Activated CD8-positive, alpha-beta memory T cell treated with anti-CD3 and anti-CD28 coated beads, Interleukin-2, amount 10 ng/mL, durations not matched to agents 7 days and 5 days (primary cell): ENCODE measurements at regions not wholly inside any gene's neighbourhood (a gene's known extent, or its start where the extent isn't known, plus 50 kb on each side); places are given as distances from the start of the nearest gene placed in this dataset.
"Not testable (repeated sequence)": the region's sequence is repeated elsewhere in the genome, so short reads cannot be mapped to it uniquely, and the experiment has no call there.

Source experiments
- ATAC-seq: fragments of 150-1000 bp; cut with Tn5 transposase; one replicate; pipeline ENCODE4 v1.10.0; 2021; ENCODE audit warnings: moderate library complexity
- CTCF ChIA-PET: fragments of 350-600 bp; sonication (Branson Sonifier 250); formaldehyde crosslinking; loops from one replicate; lab custom pipeline; 2021; ENCODE audit warnings: antibody characterized with exemption; lab: Charles Lee
- DNase-seq: peaks from one replicate; pipeline ENCODE4 v3.0.0-alpha.2; 2020
- H3K27ac Mint-ChIP-seq: one replicate; pipeline ENCODE4 v1.8.0; 2021; ENCODE audit warnings: mild to moderate bottlenecking, mixed read lengths
- H3K27me3 Mint-ChIP-seq: one replicate; pipeline ENCODE4 v1.8.0; 2021; ENCODE audit warnings: mixed read lengths
- H3K36me3 Mint-ChIP-seq: one replicate; pipeline ENCODE4 v1.8.0; 2021; ENCODE audit warnings: mild to moderate bottlenecking, mixed read lengths
- H3K4me1 Mint-ChIP-seq: one replicate; pipeline ENCODE4 v1.8.0; 2021; ENCODE audit warnings: mixed read lengths
- H3K4me3 Mint-ChIP-seq: one replicate; pipeline ENCODE4 v1.8.0; 2021; ENCODE audit warnings: mild to moderate bottlenecking, moderate library complexity, mixed read lengths
- H3K9me3 Mint-ChIP-seq: one replicate; pipeline ENCODE4 v1.8.0; 2022; ENCODE audit warnings: low read depth, mixed read lengths

GRCh38 chrX:65920620-65921019, 119.3 kb downstream of the VSIG4 start:
- H3K4me3 Mint-ChIP-seq = no peak overlapping the region
- no peaks in the 10 kb centered on the region for H3K27me3 Mint-ChIP-seq
- peak overlapping the region; percentile 40 for H3K27ac Mint-ChIP-seq
- ATAC-seq = no peak
- no peak for DNase-seq
- peaks cover 7% of the 10 kb centered on the region for H3K9me3 Mint-ChIP-seq
- H3K36me3 Mint-ChIP-seq = peaks cover 21% of the 10 kb centered on the region
- H3K4me1 Mint-ChIP-seq = peaks cover 37% of the 10 kb centered on the region
- CTCF ChIA-PET = interaction anchor here (0.6 kb wide), 1 partner anchor 34 kb away, joined by 4 read pairs; no protein-coding TSS in a partner anchor

DNA sequence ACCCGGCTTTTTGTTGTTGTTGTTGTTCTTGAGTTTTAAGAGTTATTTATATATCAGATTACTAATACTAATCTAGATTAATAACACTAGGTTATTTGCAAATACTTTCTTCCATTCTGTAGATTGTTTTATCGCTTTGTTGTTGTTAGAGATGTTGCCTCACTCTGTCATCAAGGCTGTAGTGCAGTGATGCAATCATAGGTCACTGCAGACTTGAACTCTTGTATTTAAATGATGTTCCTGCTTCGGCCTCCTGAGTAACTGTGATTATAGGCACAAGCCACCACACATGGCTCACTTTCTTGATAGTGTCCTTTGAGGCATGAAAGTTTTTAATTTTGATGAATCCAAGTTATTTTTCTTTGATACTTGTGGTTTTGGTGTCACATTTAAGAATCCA, 129.0 kb downstream of the VSIG4 start:
- Mint-ChIP-seq H3K27me3 (no peaks in the 10 kb centered on the region), H3K4me1 (peaks cover 2% of the 10 kb centered on the region), H3K9me3 (peaks cover 4% of the 10 kb centered on the region), H3K4me3 (no peak overlapping the region), H3K27ac (no peak overlapping the region), H3K36me3 (peaks cover 1% of the 10 kb centered on the region)
- CTCF ChIA-PET = no interaction called here
- DNase-seq (no peak), ATAC-seq (no peak)

- Mint-ChIP-seq H3K4me3 (no peak overlapping the region), H3K4me1 (peaks cover 23% of the 10 kb centered on the region), H3K27me3 (no peaks in the 10 kb centered on the region), H3K9me3 (peaks cover 2% of the 10 kb centered on the region), H3K36me3 (peaks cover 7% of the 10 kb centered on the region), H3K27ac (no peak overlapping the region)
- CTCF ChIA-PET = no interaction called here
- DNase-seq = no peak
- no peak for ATAC-seq
These were observed 136.1 kb downstream of the VSIG4 start for GRCh38 chrX:65903750-65904149.

DNA sequence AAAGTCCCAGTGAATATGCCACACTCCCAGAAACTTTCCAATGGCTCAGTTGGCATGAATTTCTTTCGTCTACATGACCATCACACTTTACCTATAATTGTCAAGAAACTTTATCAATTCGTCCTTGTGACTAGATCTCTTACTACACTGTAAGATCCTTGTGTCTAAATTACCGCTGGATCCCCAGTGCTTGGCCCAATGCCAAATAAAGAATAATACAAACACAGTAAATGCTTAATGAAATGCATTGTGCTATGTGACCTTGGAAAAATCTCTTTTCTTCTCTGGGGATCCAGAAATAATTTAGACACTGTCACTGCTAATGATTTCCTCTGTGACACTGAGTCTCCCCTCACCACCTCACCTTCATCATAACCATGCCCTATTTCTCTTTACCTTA, 137.9 kb downstream of the VSIG4 start:
- no peaks in the 10 kb centered on the region for H3K27me3 Mint-ChIP-seq
- ATAC-seq (no peak), DNase-seq (no peak)
- H3K36me3 Mint-ChIP-seq = peaks cover 9% of the 10 kb centered on the region
- H3K27ac Mint-ChIP-seq = peak overlapping the region; percentile 18
- H3K4me3 Mint-ChIP-seq = no peak overlapping the region
- peaks cover 23% of the 10 kb centered on the region for H3K4me1 Mint-ChIP-seq
- CTCF ChIA-PET = no interaction called here
- peaks cover 5% of the 10 kb centered on the region for H3K9me3 Mint-ChIP-seq

DNA sequence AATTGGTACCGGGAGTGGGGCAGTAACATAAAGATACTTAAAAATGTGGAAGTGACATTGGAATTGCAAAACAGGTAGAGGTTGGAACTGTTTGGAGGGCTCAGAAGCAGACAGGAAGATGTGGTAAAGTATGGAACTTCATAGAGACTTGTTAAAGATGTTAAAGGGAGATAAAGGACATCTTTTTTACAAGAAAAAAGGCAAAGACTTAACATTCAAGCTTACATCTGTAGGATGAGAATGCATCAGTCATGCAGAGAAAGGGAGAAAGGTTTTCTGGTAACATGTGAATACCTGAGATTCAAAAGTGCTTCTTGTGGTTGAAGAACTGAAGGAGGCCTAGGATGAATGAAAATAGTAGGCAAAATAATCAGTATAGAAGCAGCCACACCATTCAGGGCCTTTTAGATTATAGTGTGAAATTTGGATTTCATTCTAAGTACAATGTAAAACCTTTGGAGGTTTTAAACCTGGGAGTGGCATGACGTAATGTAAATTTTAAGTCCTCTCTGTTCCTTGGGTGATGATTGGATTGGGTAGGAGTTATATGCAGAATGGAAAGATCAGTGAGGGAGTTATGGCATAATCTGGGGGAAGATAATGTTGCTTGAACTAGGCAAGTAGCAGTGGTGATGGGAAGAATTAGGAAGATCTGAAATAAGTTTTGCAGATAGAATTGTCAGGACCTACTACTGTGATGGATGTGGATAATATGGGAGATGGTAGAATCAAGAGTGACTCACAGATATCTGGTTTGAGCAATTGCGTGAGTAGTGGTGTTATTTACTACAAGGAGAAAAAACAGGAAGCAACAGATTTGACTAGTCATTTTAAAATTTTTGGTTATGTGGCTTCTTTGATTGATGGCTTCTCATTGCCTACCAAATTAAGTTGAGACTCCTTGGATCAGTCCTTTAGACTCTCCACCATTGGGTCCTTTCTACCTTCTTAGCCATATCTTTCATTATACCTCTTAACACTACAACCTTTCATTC, 138.7 kb downstream of the VSIG4 start:
- H3K27ac Mint-ChIP-seq = peak overlapping the region; percentile 11
- H3K27me3 Mint-ChIP-seq = no peaks in the 10 kb centered on the region
- peaks cover 23% of the 10 kb centered on the region for H3K4me1 Mint-ChIP-seq
- CTCF ChIA-PET = no interaction called here
- peaks cover 5% of the 10 kb centered on the region for H3K9me3 Mint-ChIP-seq
- no peak for DNase-seq
- H3K36me3 Mint-ChIP-seq = peaks cover 10% of the 10 kb centered on the region
- ATAC-seq = peak; percentile 30
- H3K4me3 Mint-ChIP-seq = no peak overlapping the region

GRCh38 chrX:65894133-65894532, 145.7 kb downstream of the VSIG4 start:
- no peak overlapping the region for H3K4me3 Mint-ChIP-seq

GRCh38 chrX:65891817-65892216, 148.1 kb downstream of the VSIG4 start:
- Mint-ChIP-seq H3K27ac (peak overlapping the region; percentile 67), H3K4me1 (peaks cover 23% of the 10 kb centered on the region), H3K4me3 (peak overlapping the region; percentile 27)
- H3K9me3 Mint-ChIP-seq, H3K27me3 Mint-ChIP-seq, H3K36me3 Mint-ChIP-seq, DNase-seq, ATAC-seq, CTCF ChIA-PET: not testable (repeated sequence)

More at GRCh38 chrX:65894133-65894532, 145.7 kb downstream of the VSIG4 start:
- no peak overlapping the region for H3K27ac Mint-ChIP-seq
- peaks cover 6% of the 10 kb centered on the region for H3K9me3 Mint-ChIP-seq
- no peak for DNase-seq
- CTCF ChIA-PET = no interaction called here
- H3K27me3 Mint-ChIP-seq = no peaks in the 10 kb centered on the region
- peaks cover 9% of the 10 kb centered on the region for H3K36me3 Mint-ChIP-seq
- peaks cover 23% of the 10 kb centered on the region for H3K4me1 Mint-ChIP-seq
- no peak for ATAC-seq

DNA sequence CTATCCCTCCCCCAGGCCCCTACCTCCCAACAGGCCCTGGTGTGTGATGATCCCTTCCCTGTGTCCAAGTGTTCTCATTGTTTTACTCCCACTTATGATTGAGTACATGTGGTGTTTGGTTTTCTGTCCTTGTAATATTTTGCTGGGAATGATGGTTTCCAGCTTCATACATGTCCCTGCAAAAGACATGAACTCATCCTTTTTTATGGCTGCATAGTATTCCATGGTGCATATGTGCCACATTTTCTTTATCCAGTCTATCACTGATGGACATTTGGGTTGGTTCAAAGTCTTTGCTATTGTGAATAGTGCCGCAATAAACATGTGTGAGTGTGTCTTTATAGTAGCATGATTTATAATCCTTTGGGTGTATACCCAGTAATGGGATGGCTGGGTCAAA, 151.7 kb downstream of the VSIG4 start:
- H3K9me3 Mint-ChIP-seq, H3K27ac Mint-ChIP-seq, H3K36me3 Mint-ChIP-seq, ATAC-seq, H3K27me3 Mint-ChIP-seq, DNase-seq, H3K4me3 Mint-ChIP-seq, CTCF ChIA-PET: not testable (repeated sequence)
- H3K4me1 Mint-ChIP-seq = peaks cover 25% of the 10 kb centered on the region

GRCh38 chrX:65883556-65883955, 156.3 kb downstream of the VSIG4 start:
- Mint-ChIP-seq H3K9me3 (no peaks in the 10 kb centered on the region), H3K27ac (no peak overlapping the region), H3K4me1 (peaks cover 8% of the 10 kb centered on the region), H3K36me3 (no peaks in the 10 kb centered on the region), H3K4me3 (no peak overlapping the region), H3K27me3 (no peaks in the 10 kb centered on the region)
- no peak for ATAC-seq
- CTCF ChIA-PET = no interaction called here
- no peak for DNase-seq

DNA sequence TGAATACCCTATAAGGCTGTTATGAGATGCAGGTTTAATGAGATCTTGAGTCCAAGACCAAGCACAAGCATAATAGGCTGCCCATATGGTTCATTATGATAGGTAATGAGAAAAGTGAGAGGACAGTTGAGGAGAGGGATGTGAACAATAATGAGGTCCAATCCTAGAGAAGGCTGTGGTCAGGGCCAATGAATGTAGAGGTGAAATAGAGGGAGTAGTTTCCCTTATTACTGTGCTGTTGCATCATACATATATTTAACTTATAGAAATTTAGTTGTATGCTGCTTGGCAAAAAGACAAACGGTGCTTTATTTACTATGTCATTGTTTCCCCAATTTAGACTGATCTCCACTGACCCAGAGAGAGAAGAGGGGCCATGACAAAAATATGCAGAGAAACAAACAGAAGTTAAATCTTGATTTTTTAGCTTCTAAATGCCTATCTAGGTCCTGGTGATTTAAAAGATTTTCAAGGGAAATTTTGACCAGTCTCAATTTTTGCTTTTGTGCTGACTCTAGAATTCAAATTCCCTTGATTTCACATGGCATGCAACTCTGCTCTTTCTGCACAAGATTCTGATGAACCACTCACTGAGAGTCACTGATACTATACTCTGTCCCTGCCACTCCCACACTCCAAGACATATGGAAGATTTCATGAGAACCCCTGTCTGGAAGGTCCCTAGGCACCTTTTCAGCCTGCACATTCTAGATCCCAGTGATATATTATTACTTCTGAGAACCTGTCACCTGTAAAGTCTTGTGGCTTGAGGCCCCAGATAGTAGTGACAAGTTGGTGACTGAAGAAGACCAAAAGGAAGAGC, 159.7 kb downstream of the VSIG4 start:
- DNase-seq (no peak), ATAC-seq (no peak)
- Mint-ChIP-seq H3K27ac (no peak overlapping the region), H3K4me1 (peaks cover 8% of the 10 kb centered on the region), H3K36me3 (no peaks in the 10 kb centered on the region), H3K9me3 (no peaks in the 10 kb centered on the region), H3K27me3 (no peaks in the 10 kb centered on the region), H3K4me3 (no peak overlapping the region)
- CTCF ChIA-PET = no interaction called here

DNA sequence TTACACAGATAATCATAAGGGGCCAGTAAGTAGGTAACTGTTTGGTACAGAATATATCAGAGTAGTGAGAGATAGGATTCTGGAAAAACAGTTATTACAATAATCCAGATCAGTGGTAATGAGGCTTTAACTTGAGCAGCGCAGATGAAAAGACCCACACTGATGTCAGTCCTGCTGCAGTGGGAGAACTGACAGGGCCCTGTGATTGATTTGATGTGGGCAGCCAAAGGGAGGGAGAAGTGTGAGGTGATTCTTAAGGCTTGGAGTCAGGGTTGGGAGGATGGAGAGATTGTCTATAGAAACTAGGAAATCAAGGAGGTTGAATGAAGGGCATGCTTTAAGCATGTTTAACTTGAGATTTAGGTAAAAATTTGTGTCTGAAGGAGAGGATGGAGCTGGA, 161.4 kb downstream of the VSIG4 start:
- ATAC-seq (no peak), DNase-seq (no peak)
- Mint-ChIP-seq H3K27me3 (no peaks in the 10 kb centered on the region), H3K9me3 (no peaks in the 10 kb centered on the region), H3K4me3 (no peak overlapping the region), H3K36me3 (peaks cover 1% of the 10 kb centered on the region), H3K4me1 (peaks cover 13% of the 10 kb centered on the region), H3K27ac (no peak overlapping the region)
- CTCF ChIA-PET = interaction anchor here (1.0 kb wide), 1 partner anchor 210 kb away, joined by 3 read pairs; no protein-coding TSS in a partner anchor

DNA sequence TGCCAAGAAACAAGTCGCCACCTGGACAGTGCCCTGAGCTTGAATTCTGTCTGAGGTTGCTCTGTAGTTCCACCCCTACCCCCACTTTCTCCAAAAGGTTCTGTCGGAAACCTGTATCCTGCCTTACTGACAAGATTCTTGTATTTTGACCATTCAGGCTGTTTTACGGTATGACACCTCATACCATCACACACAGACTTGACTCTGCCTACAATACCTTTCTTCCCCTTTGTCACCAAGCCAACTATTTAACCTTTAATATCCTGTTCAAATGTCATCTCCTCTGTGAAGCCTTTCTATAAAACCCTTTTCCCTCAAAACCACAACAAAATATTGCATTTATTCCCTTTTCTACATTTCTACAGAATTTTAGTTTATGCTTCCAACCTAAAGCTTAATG, 161.9 kb downstream of the VSIG4 start:
- CTCF ChIA-PET = no interaction called here
- Mint-ChIP-seq H3K4me1 (peaks cover 15% of the 10 kb centered on the region), H3K27me3 (no peaks in the 10 kb centered on the region), H3K4me3 (no peak overlapping the region), H3K36me3 (peaks cover 1% of the 10 kb centered on the region), H3K9me3 (no peaks in the 10 kb centered on the region), H3K27ac (no peak overlapping the region)
- ATAC-seq (no peak), DNase-seq (no peak)

- H3K27me3 Mint-ChIP-seq, H3K4me3 Mint-ChIP-seq, H3K27ac Mint-ChIP-seq, H3K9me3 Mint-ChIP-seq, H3K36me3 Mint-ChIP-seq, CTCF ChIA-PET, ATAC-seq, DNase-seq: not testable (repeated sequence)
- H3K4me1 Mint-ChIP-seq = peaks cover 28% of the 10 kb centered on the region
These were observed 164.3 kb downstream of the VSIG4 start for GRCh38 chrX:65875614-65876013.
